Muscle of leg (tissue), 3 donors: ENCODE measurements at regions not wholly inside any gene's neighbourhood (a gene's known extent, or its start where the extent isn't known, plus 50 kb on each side); places are given as distances from the start of the nearest gene placed in this dataset.

Experiments
- DNase-seq: peaks from one replicate; pipeline ENCODE4 v3.0.0; 2013
- H3K27ac ChIP-seq: one replicate; pipeline ENCODE4 v1.5.1; 2013; ENCODE audit warnings: mild to moderate bottlenecking, low read length, control low read depth
- H3K27me3 ChIP-seq: one replicate; pipeline ENCODE4 v1.6.1; 2013; ENCODE audit warnings: low read length; ENCODE audit not compliant: control insufficient read depth, insufficient read depth
- H3K36me3 ChIP-seq: one replicate; pipeline ENCODE4 v1.6.1; 2013; ENCODE audit warnings: low read length; ENCODE audit not compliant: control insufficient read depth, insufficient read depth
- H3K4me1 ChIP-seq: one replicate; pipeline ENCODE4 v1.6.1; 2013; ENCODE audit warnings: low read length; ENCODE audit not compliant: control insufficient read depth, insufficient read depth
- H3K4me3 ChIP-seq: one replicate; pipeline ENCODE4 v1.5.1; 2013; ENCODE audit warnings: low read length, control low read depth
- H3K9me3 ChIP-seq: replicated peaks from 2 replicates; pipeline ENCODE4 v1.6.1; 2013; ENCODE audit warnings: low read depth, low read length; ENCODE audit not compliant: control insufficient read depth
- WGBS: methylation state at CpG from one replicate; pipeline ENCODE4 v1.1.5; 2013; ENCODE audit warnings: missing lambda C conversion rate; ENCODE audit not compliant: insufficient coverage; 5-methylcytosine and 5-hydroxymethylcytosine counted together

DNA sequence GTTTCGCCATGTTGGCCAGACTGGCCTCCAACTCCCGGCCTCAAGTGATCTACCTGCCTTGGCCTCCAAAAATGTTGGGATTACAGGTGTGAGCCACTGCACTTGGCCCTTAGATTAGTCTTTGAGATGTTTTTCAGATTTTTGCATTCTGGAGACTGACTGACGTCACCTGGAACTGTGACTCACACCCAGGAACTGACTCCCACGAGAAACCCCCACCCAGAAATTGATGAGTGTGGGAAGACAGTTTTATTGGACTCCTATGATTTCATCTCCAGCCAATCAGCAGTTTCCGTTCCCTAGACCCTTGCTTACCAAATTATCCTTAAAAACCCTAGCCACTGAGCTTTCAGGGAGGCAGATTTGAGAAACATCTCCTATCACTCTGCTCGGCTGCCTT is 867.3 kb downstream of the TYW1 start:
- no peak for DNase-seq
- H3K9me3 ChIP-seq: no peaks in the 10 kb centered on the region
- H3K27ac ChIP-seq: no peak overlapping the region
- H3K36me3 ChIP-seq: no peaks in the 10 kb centered on the region
- H3K4me3 ChIP-seq: no peak overlapping the region
- H3K4me1 ChIP-seq: no peaks in the 10 kb centered on the region
- 93% methylated on average over 3 of the region's 6 CpGs for WGBS
- H3K27me3 ChIP-seq: peaks cover 2% of the 10 kb centered on the region

DNA sequence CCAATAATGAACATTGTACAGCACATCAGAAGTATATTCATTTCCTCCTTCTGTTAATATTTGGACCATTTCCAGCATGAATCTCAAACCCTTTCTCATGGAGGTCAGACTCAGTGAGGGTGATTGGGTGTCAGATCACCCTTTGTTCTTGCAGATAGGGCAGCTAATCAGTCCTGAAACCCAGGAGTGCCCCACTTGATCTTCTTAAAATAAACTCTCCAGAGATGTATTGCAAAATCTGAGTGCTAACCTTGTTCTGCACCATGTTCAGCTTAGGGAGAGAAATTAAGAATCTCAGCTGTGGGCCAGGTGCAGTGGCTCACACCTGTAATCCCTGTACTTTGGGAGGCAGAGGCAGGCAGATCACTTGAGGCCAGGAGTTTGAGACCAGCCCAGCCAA is 869.4 kb downstream of the TYW1 start:
- Histone ChIP-seq H3K27ac (no peak overlapping the region), H3K9me3 (no peaks in the 10 kb centered on the region), H3K4me3 (no peak overlapping the region), H3K27me3 (no peaks in the 10 kb centered on the region), H3K36me3 (no peaks in the 10 kb centered on the region), H3K4me1 (no peaks in the 10 kb centered on the region)
- no peak for DNase-seq

- no peak overlapping the region for H3K4me3 ChIP-seq
- no peaks in the 10 kb centered on the region for H3K4me1 ChIP-seq
- no peak overlapping the region for H3K27ac ChIP-seq
- WGBS: 93% methylated on average over 3 of the region's 3 CpGs
- no peaks in the 10 kb centered on the region for H3K36me3 ChIP-seq
- DNase-seq: no peak
- H3K9me3 ChIP-seq: no peaks in the 10 kb centered on the region
- no peaks in the 10 kb centered on the region for H3K27me3 ChIP-seq
These were observed 870.2 kb downstream of the TYW1 start for GRCh38 chr7:67866812-67867211.

GRCh38 chr7:67870396-67870795 is 873.8 kb downstream of the TYW1 start:
- Histone ChIP-seq H3K9me3 (no peaks in the 10 kb centered on the region), H3K36me3 (no peaks in the 10 kb centered on the region), H3K27ac (no peak overlapping the region), H3K27me3 (no peaks in the 10 kb centered on the region), H3K4me3 (no peak overlapping the region), H3K4me1 (no peaks in the 10 kb centered on the region)
- no CpG with 5 or more reads among the region's 2 CpGs for WGBS
- DNase-seq: no peak

GRCh38 chr7:67875558-67875957 is 878.9 kb downstream of the TYW1 start:
- H3K27me3 ChIP-seq: peaks cover 2% of the 10 kb centered on the region
- no peak overlapping the region for H3K4me3 ChIP-seq
- no peak overlapping the region for H3K27ac ChIP-seq
- no peaks in the 10 kb centered on the region for H3K9me3 ChIP-seq
- 27% methylated on average over 1 of the region's 4 CpGs for WGBS
- H3K36me3 ChIP-seq: no peaks in the 10 kb centered on the region
- H3K4me1 ChIP-seq: no peaks in the 10 kb centered on the region
- DNase-seq: peak; percentile 1

DNA sequence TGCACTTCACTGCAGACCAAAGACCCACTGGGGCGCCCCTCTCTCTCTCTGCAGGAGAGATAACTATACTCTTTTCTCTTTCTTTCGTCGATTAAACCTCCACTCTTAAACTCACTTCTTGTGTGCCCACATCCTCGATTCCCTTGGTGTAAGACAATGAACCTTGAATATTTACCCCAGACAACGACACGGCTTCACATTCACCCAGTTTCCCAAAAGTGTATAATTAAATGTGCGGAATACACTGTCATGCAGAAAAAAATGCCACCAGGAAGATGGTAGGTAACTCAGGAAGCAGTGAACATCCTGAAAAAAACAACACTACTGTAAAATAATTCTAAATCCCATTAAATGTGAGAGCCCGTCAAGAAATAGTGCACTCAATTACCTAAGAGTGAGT is 882.2 kb downstream of the TYW1 start:
- Histone ChIP-seq H3K36me3 (no peaks in the 10 kb centered on the region), H3K27me3 (peaks cover 3% of the 10 kb centered on the region), H3K4me1 (no peaks in the 10 kb centered on the region), H3K4me3 (no peak overlapping the region), H3K27ac (no peak overlapping the region), H3K9me3 (no peaks in the 10 kb centered on the region)
- 93% methylated on average over 3 of the region's 8 CpGs for WGBS
- DNase-seq: no peak

DNA sequence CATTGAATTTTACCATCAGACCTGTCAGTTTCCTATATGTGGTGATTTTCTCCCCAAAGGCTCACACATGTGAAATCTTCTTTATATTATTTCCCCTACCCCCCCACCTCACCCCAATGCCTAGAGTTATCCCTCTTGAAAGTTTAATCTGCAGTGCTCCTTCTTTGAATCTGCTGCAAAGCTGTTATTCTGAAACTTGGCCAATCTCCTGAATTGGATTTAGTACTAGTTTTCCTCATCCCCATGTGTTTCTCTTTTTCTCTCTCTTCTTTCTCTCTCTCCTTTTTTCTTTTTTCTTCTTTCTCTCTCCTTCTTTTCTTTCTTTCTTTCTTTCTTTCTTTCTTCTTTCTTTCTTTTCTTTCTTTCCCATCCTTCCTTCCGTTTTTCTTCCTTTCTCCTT is 886.2 kb downstream of the TYW1 start:
- peaks cover 3% of the 10 kb centered on the region for H3K27me3 ChIP-seq

GRCh38 chr7:67890316-67890715 is 893.7 kb downstream of the TYW1 start:
- WGBS: 89% methylated on average over 11 of the region's 12 CpGs

More for the DNA sequence above, 886.2 kb downstream of the TYW1 start:
- H3K4me1 ChIP-seq: no peaks in the 10 kb centered on the region
- no peaks in the 10 kb centered on the region for H3K9me3 ChIP-seq
- DNase-seq: no peak
- H3K4me3 ChIP-seq: no peak overlapping the region
- no peak overlapping the region for H3K27ac ChIP-seq
- WGBS: 60% methylated on average over 1 of the region's 1 CpG
- H3K36me3 ChIP-seq: no peaks in the 10 kb centered on the region

DNA sequence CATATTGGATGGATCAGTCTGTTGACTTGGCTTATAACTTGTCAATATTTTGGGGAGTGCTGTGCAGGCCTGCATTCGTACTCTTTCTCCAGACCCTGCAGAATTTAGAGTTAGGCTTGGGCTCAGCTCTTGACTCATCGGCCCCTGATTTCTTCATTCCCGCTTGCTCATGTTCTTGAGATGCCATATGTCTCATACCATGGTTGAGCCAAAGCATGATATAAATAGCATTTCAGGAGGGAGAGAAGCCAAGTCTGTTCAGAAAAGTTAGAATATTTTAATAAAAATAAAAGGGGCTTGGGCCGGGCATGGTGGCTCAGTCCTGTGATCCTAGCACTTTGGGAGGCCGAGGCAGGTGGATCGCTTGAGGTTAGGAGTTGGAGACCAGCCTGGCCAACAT is 898.1 kb downstream of the TYW1 start:
- H3K27ac ChIP-seq: no peak overlapping the region
- WGBS: 86% methylated on average over 2 of the region's 6 CpGs
- H3K4me1 ChIP-seq: no peaks in the 10 kb centered on the region
- H3K27me3 ChIP-seq: no peaks in the 10 kb centered on the region
- no peak overlapping the region for H3K4me3 ChIP-seq
- DNase-seq: no peak
- H3K36me3 ChIP-seq: no peaks in the 10 kb centered on the region
- peaks cover 2% of the 10 kb centered on the region for H3K9me3 ChIP-seq

More at GRCh38 chr7:67890316-67890715, 893.7 kb downstream of the TYW1 start:
- H3K9me3 ChIP-seq: peaks cover 15% of the 10 kb centered on the region
- no peaks in the 10 kb centered on the region for H3K4me1 ChIP-seq
- no peak overlapping the region for H3K27ac ChIP-seq
- no peak for DNase-seq
- H3K4me3 ChIP-seq: no peak overlapping the region
- H3K36me3 ChIP-seq: no peaks in the 10 kb centered on the region
- H3K27me3 ChIP-seq: no peaks in the 10 kb centered on the region

- no peak overlapping the region for H3K4me3 ChIP-seq
- H3K27me3 ChIP-seq: no peaks in the 10 kb centered on the region
- DNase-seq: no peak
These were observed 900.1 kb downstream of the TYW1 start for GRCh38 chr7:67896721-67897120.

DNA sequence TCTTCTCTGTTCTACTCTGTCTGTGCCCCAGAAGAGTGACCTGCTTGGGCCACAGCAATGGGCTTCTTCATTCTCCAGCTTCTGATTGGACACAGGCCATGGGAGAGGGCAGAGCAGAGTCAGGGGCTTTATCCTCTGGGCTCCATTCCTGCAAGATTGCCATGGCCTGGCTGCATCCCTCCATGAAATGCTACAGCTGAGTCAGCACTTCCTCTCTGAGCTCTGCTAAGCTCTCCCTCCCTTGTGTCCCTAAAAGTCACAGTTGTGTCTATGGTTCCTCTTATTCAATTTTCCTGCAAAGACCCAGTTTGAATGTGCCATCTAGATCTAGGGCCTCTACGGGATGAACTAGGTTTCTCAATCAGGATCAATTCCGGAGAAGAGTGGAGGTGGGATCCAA is 903.8 kb downstream of the TYW1 start:
- Histone ChIP-seq H3K36me3 (no peaks in the 10 kb centered on the region), H3K4me1 (no peaks in the 10 kb centered on the region), H3K27me3 (peaks cover 2% of the 10 kb centered on the region), H3K27ac (no peak overlapping the region), H3K9me3 (no peaks in the 10 kb centered on the region), H3K4me3 (no peak overlapping the region)
- no peak for DNase-seq
- 75% methylated on average over 2 of the region's 2 CpGs for WGBS

More at GRCh38 chr7:67896721-67897120, 900.1 kb downstream of the TYW1 start:
- H3K27ac ChIP-seq: no peak overlapping the region
- H3K9me3 ChIP-seq: no peaks in the 10 kb centered on the region
- H3K4me1 ChIP-seq: no peaks in the 10 kb centered on the region
- H3K36me3 ChIP-seq: no peaks in the 10 kb centered on the region
